ENCODE measurements at regions not wholly inside any gene's neighbourhood (a gene's known extent, or its start where the extent isn't known, plus 50 kb on each side); places are given as distances from the start of the nearest gene placed in this dataset.

DNA sequence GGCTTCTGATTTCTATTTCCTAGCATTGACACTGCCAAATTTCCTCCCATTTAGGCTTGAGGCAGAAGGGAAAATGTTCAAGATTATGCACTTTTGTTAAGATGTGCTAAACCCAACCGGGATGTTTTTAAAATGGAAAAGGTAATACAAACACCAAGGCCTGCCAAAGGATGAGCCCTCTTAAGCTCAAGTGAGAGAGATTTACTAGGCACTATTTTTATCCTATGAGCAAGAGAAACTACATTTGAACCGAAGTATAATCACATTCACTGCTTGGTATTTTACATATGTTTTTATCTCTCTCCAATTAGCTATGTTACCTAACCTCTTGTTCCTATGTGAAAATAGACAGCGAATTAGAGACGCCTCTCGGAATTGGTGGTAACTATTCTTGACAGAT lies 295.8 kb downstream of the GABRB3 start:
- H3K4me1 ChIP-seq = no peaks in the 10 kb centered on the region
- no peaks in the 10 kb centered on the region for H3K27me3 ChIP-seq
- H3K9me3 ChIP-seq = peaks cover 0 to 10% (median 7%) of the 10 kb centered on the region in 4 donors
- 59% methylated on average over 5 of the region's 5 CpGs for WGBS
- H3K27ac ChIP-seq (replicated peaks in 1 of 4) = no peak overlapping the region
- intact Hi-C loops (cut with DNase I) = no loop called here
- TF ChIP-seq EP300 (IDR thresholded peaks at IDR 0.05) = no peak
- TF ChIP-seq POLR2A (IDR thresholded peaks at IDR 0.05; ENCODE audit: low read depth) = no peak
- no peak for TF ChIP-seq POLR2AphosphoS5 (IDR thresholded peaks at IDR 0.05)
- TF ChIP-seq CTCF (IDR thresholded peaks at IDR 0.05) = no peak
- H3K36me3 ChIP-seq = no peaks in the 10 kb centered on the region
- no peak for DNase-seq (ENCODE audit: extremely low spot score)
- no peak overlapping the region for H3K4me3 ChIP-seq

DNA sequence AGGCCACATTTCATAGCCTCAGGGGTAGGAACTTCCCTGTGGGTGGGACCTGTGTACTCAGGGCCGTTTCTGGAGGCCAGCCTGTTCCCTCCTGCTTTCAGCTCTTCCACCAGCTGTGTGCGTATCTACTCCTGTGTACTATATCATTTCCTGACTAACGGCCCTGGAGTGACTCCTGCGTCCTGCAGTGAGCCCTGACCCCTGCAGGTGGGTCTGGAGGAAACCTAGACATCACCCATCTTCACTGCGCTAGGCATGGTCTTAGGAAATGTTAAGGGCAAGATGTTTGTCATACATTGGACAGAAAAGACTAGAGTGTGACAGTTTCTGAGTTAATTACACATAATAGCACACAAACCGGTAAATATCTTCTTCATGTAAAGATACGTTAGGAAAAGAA lies 297.3 kb downstream of the GABRB3 start:
- no peaks in the 10 kb centered on the region for H3K27me3 ChIP-seq
- no peak overlapping the region for H3K4me3 ChIP-seq
- no peak overlapping the region for H3K27ac ChIP-seq (replicated peaks in 1 of 4)
- no peaks in the 10 kb centered on the region for H3K36me3 ChIP-seq
- H3K9me3 ChIP-seq = peaks cover 0 to 10% (median 7%) of the 10 kb centered on the region in 4 donors
- H3K4me1 ChIP-seq = no peaks in the 10 kb centered on the region
- TF ChIP-seq POLR2AphosphoS5 (IDR thresholded peaks at IDR 0.05) (no peak), EP300 (IDR thresholded peaks at IDR 0.05) (no peak), POLR2A (IDR thresholded peaks at IDR 0.05; ENCODE audit: low read depth) (no peak), CTCF (IDR thresholded peaks at IDR 0.05) (no peak)
- intact Hi-C loops (cut with DNase I) = no loop called here
- 72% methylated on average over 7 of the region's 7 CpGs for WGBS
- DNase-seq (ENCODE audit: extremely low spot score) = no peak

DNA sequence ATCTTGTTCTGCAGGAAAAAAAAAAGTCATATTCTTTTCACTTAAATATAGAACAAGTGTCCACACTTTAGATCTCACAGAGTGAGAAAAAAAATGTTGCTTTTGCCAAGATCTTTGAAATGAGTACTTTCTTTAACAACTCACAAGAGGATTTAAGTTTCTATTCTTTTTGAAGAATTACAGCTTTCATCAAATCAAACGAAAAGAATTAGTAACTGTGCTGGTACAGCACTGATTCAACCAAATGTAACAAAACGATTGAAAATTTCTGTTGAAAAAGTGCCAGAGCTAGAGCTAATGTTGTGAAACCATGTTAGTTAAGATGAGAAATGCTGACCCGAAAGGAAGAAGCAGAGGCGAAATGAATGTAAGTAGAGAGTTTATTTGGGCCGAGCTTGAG lies 300.2 kb downstream of the GABRB3 start:
- no peak for TF ChIP-seq EP300 (IDR thresholded peaks at IDR 0.05)
- TF ChIP-seq CTCF (IDR thresholded peaks at IDR 0.05) = no peak
- TF ChIP-seq POLR2AphosphoS5 (IDR thresholded peaks at IDR 0.05) = no peak
- no peak for TF ChIP-seq POLR2A (IDR thresholded peaks at IDR 0.05; ENCODE audit: low read depth)
- Histone ChIP-seq H3K4me3 (no peak overlapping the region), H3K9me3 (peaks cover 0 to 10% (median 7%) of the 10 kb centered on the region in 4 donors), H3K4me1 (no peaks in the 10 kb centered on the region), H3K27me3 (no peaks in the 10 kb centered on the region), H3K36me3 (no peaks in the 10 kb centered on the region), H3K27ac (replicated peaks in 1 of 4) (no peak overlapping the region)
- 63% methylated on average over 5 of the region's 5 CpGs for WGBS
- intact Hi-C loops (cut with DNase I) = no loop called here
- no peak for DNase-seq (ENCODE audit: extremely low spot score)

DNA sequence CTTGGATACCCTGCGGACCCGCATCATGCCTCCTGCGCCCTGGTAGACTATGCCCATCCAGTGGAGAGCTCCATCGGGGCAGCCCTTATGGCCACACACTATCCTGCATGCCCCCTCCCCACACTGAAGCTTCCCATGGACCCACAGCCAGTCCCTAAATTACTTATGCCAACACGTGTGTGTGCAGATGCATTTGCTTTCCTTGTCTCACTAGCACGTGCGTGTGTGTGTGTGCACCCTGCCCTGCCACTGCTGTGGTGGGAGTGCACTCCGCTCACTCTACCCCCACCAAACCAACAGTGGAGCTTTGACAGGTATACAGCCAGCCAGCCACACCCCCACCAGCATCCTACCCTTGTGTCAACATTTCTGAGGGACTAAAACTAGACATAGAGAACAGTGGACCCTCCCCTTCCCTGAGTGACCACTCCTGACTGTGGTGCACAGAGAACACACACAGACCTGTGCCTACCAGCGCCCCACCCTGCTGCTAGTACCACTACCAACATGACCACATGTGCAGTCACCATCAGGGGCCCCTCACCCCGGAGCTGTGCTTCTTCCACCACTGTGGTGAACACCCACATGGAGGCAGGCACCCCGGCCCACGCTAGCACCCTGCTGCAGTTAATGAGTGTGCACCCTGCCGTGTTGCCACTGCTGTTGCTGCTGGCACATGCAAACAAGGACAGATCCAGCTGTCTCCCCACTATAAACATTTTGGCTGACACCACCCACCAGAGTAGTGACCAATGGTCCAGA lies 310.8 kb downstream of the GABRB3 start:
- Histone ChIP-seq H3K36me3 (no peaks in the 10 kb centered on the region), H3K27me3 (no peaks in the 10 kb centered on the region), H3K27ac (replicated peaks in 1 of 4) (no peak overlapping the region), H3K9me3 (peaks cover 0 to 10% (median 6%) of the 10 kb centered on the region in 4 donors), H3K4me3 (no peak overlapping the region), H3K4me1 (no peaks in the 10 kb centered on the region)
- WGBS = 95% methylated on average over 10 of the region's 13 CpGs
- TF ChIP-seq POLR2A (IDR thresholded peaks at IDR 0.05; ENCODE audit: low read depth) (no peak), POLR2AphosphoS5 (IDR thresholded peaks at IDR 0.05) (no peak), EP300 (IDR thresholded peaks at IDR 0.05) (no peak), CTCF (IDR thresholded peaks at IDR 0.05) (no peak)
- DNase-seq (ENCODE audit: extremely low spot score) = no peak
- intact Hi-C loops (cut with DNase I) = no loop called here

GRCh38 chr15:26460165-26460564 lies 312.7 kb downstream of the GABRB3 start:
- no peak overlapping the region for H3K4me3 ChIP-seq
- 67% methylated on average over 2 of the region's 2 CpGs for WGBS
- no peak overlapping the region for H3K27ac ChIP-seq (replicated peaks in 1 of 4)
- intact Hi-C loops (cut with DNase I) = no loop called here
- H3K36me3 ChIP-seq = no peaks in the 10 kb centered on the region
- no peaks in the 10 kb centered on the region for H3K27me3 ChIP-seq
- no peak for DNase-seq (ENCODE audit: extremely low spot score)
- TF ChIP-seq POLR2A (IDR thresholded peaks at IDR 0.05; ENCODE audit: low read depth) = no peak
- no peak for TF ChIP-seq EP300 (IDR thresholded peaks at IDR 0.05)
- no peak for TF ChIP-seq CTCF (IDR thresholded peaks at IDR 0.05)
- no peak for TF ChIP-seq POLR2AphosphoS5 (IDR thresholded peaks at IDR 0.05)
- H3K9me3 ChIP-seq = peaks cover 0 to 11% (median 5%) of the 10 kb centered on the region in 4 donors
- H3K4me1 ChIP-seq = no peaks in the 10 kb centered on the region
